Spleen (tissue), 7 donors: ENCODE measurements at regions not wholly inside any gene's neighbourhood (a gene's known extent, or its start where the extent isn't known, plus 50 kb on each side); places are given as distances from the start of the nearest gene placed in this dataset.

Source experiments
- POLR2A ChIP-seq, 3 donors: fragments of 450-650 bp; IDR thresholded peaks; one replicate each; pipeline ENCODE4 v1.5.1; 2017; ENCODE audit warnings: antibody characterized with exemption in 3 of 3, mild to moderate bottlenecking in 1 of 3
- TF ChIP-seq, protein P1 (sequence below), 11 experiments: fragments of 200-600 bp in 7 of 11; fragments of 450-650 bp in 4 of 11; sonication (generic) in 4 of 11; IDR thresholded peaks in 8 of 11; conservative IDR thresholded peaks in 3 of 11; 1 replicate in 7 of 11; 2 replicates in 4 of 11; pipeline versions ENCODE4 v1.4.0 to v1.8.0; 2016 to 2021; ENCODE audit warnings: antibody characterized with exemption in 11 of 11, inconsistent platforms in 4 of 11, mild to moderate bottlenecking in 1 of 11
- donor health status: DM: no; HTN: no; CAD: no; lungs with moderate emphysema.
- donor health status: DM: no; HTN: no; CAD: no.
- donor health status: DM: no; HTN: no; CAD: no.

DNA sequence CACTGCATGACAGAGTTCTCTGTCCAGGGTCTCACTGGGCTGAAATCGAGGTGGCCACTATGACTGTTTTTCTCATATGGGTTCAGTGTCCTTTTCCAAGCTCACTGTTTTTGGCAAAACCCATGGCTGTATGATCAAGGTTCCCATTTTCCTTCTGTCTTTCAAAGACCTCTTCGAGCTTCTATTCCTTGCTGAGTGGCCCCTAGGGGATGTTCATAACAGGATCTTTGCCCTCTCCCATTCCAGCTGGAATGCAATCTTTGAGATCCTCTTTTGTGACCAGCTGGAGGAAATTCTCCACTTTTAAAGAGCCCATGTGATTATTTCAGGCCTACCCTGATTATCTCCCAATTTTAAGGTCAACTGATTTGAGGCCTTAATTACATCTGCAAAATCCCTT is 572.5 kb upstream of the SLC10A2 start:
- TF ChIP-seq, protein P1, sequence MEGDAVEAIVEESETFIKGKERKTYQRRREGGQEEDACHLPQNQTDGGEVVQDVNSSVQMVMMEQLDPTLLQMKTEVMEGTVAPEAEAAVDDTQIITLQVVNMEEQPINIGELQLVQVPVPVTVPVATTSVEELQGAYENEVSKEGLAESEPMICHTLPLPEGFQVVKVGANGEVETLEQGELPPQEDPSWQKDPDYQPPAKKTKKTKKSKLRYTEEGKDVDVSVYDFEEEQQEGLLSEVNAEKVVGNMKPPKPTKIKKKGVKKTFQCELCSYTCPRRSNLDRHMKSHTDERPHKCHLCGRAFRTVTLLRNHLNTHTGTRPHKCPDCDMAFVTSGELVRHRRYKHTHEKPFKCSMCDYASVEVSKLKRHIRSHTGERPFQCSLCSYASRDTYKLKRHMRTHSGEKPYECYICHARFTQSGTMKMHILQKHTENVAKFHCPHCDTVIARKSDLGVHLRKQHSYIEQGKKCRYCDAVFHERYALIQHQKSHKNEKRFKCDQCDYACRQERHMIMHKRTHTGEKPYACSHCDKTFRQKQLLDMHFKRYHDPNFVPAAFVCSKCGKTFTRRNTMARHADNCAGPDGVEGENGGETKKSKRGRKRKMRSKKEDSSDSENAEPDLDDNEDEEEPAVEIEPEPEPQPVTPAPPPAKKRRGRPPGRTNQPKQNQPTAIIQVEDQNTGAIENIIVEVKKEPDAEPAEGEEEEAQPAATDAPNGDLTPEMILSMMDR (IDR thresholded peaks at IDR 0.05 in 8 of 11, conservative IDR thresholded peaks at IDR 0.05 in 3 of 11), result no peak
- TF ChIP-seq POLR2A (IDR thresholded peaks at IDR 0.05), result no peak
